Karpas-422 (cell line): ENCODE measurements at regions not wholly inside any gene's neighbourhood (a gene's known extent, or its start where the extent isn't known, plus 50 kb on each side); places are given as distances from the start of the nearest gene placed in this dataset.
"Not testable (repeated sequence)": the region's sequence is repeated elsewhere in the genome, so short reads cannot be mapped to it uniquely, and the experiment has no call there.

ENCODE experiments used
- DNase-seq: peaks from one replicate; pipeline ENCODE4 v3.0.0-alpha.2; 2015
- H2AFZ ChIP-seq: fragments of 200-600 bp; sonication (generic); 2 replicates; pipeline ENCODE4 v1.6.1; 2014; ENCODE audit warnings: antibody characterized with exemption, low read length, mixed read lengths
- H3K27ac ChIP-seq: fragments of 200-600 bp; sonication (generic); 2 replicates; pipeline ENCODE4 v1.5.1; 2014; ENCODE audit warnings: mild to moderate bottlenecking, low read length, moderate library complexity
- H3K27me3 ChIP-seq: fragments of 200-600 bp; sonication (generic); 2 replicates; pipeline ENCODE4 v1.6.1; 2014; ENCODE audit warnings: low read length, mixed read lengths
- H3K36me3 ChIP-seq: fragments of 200-600 bp; sonication (generic); 2 replicates; pipeline ENCODE4 v1.6.1; 2014; ENCODE audit warnings: low read length, mixed read lengths; ENCODE audit not compliant: insufficient read depth
- H3K4me1 ChIP-seq: fragments of 200-600 bp; sonication (generic); 2 replicates; pipeline ENCODE4 v1.6.1; 2014; ENCODE audit warnings: mild to moderate bottlenecking, low read length, mixed read lengths
- H3K4me2 ChIP-seq: fragments of 200-600 bp; sonication (generic); 2 replicates; pipeline ENCODE4 v1.6.1; 2014; ENCODE audit warnings: low read length, low read depth, mild to moderate bottlenecking; ENCODE audit not compliant: poor library complexity, severe bottlenecking
- H3K4me3 ChIP-seq: fragments of 200-600 bp; sonication (generic); 2 replicates; pipeline ENCODE4 v1.5.1; 2014; ENCODE audit warnings: mild to moderate bottlenecking, antibody characterized with exemption, low read length, mixed read lengths
- H3K79me2 ChIP-seq: fragments of 200-600 bp; sonication (generic); 2 replicates; pipeline ENCODE4 v1.6.1; 2014; ENCODE audit warnings: mild to moderate bottlenecking, low read length, mixed read lengths
- H3K9ac ChIP-seq: fragments of 200-600 bp; sonication (generic); 2 replicates; pipeline ENCODE4 v1.6.0; 2014; ENCODE audit warnings: low read length
- H3K9me2 ChIP-seq: fragments of 200-600 bp; sonication (generic), shearing (Covaris generic); replicated peaks from 2 replicates; pipeline ENCODE4 v1.6.0; 2014; ENCODE audit warnings: mild to moderate bottlenecking, low read length, moderate library complexity; ENCODE audit not compliant: insufficient read depth
- H3K9me3 ChIP-seq: fragments of 300-700, 200-600 bp; sonication (generic); 2 replicates; pipeline ENCODE4 v1.6.1; 2014; ENCODE audit warnings: low read length, mixed read lengths
- H4K20me1 ChIP-seq: fragments of 200-600 bp; sonication (generic); 2 replicates; pipeline ENCODE4 v1.6.1; 2014; ENCODE audit warnings: mild to moderate bottlenecking, antibody characterized with exemption, low read length, low read depth; ENCODE audit not compliant: insufficient read depth

- DNase-seq, result peak; percentile 42
- H3K36me3 ChIP-seq, result peaks cover 12% of the 10 kb centered on the region
- no peaks in the 10 kb centered on the region for H3K27me3 ChIP-seq
- H3K4me3 ChIP-seq, result no peak overlapping the region
- peaks cover 51% of the 10 kb centered on the region for H3K4me1 ChIP-seq
- no peaks in the 10 kb centered on the region for H4K20me1 ChIP-seq
- peak overlapping the region; percentile 3; the same call in 1 of the 2 replicates for H2AFZ ChIP-seq
- H3K9me2 ChIP-seq, result no peaks in the 10 kb centered on the region
- H3K79me2 ChIP-seq, result peaks cover 8% of the 10 kb centered on the region
- peak overlapping the region; percentile 39 for H3K9ac ChIP-seq
- H3K27ac ChIP-seq, result peak overlapping the region; percentile 92
- no peaks in the 10 kb centered on the region for H3K9me3 ChIP-seq
- peak overlapping the region; percentile 68 for H3K4me2 ChIP-seq
These were observed 140.7 kb upstream of the RFC3 start for GRCh38 chr13:33677215-33677614.

GRCh38 chr13:33678084-33678483 lies 139.9 kb upstream of the RFC3 start:
- Histone ChIP-seq H2AFZ (no peak overlapping the region), H3K9me2 (no peaks in the 10 kb centered on the region), H3K27me3 (no peaks in the 10 kb centered on the region), H3K4me3 (no peak overlapping the region), H3K4me2 (peak overlapping the region; percentile 68), H4K20me1 (no peaks in the 10 kb centered on the region), H3K27ac (peak overlapping the region; percentile 92), H3K4me1 (peaks cover 51% of the 10 kb centered on the region), H3K9ac (peak overlapping the region; percentile 66), H3K79me2 (peaks cover 8% of the 10 kb centered on the region), H3K9me3 (no peaks in the 10 kb centered on the region), H3K36me3 (peaks cover 12% of the 10 kb centered on the region)
- DNase-seq, result peak; percentile 82

- H3K4me3 ChIP-seq, result peak overlapping the region; percentile 49
- peaks cover 51% of the 10 kb centered on the region for H3K4me1 ChIP-seq
- H4K20me1 ChIP-seq, result no peaks in the 10 kb centered on the region
- H3K4me2 ChIP-seq, result peak overlapping the region; percentile 68
- H2AFZ ChIP-seq, result peak overlapping the region; percentile 41
- peaks cover 8% of the 10 kb centered on the region for H3K79me2 ChIP-seq
- peaks cover 12% of the 10 kb centered on the region for H3K36me3 ChIP-seq
- H3K27ac ChIP-seq, result peak overlapping the region; percentile 92
- no peaks in the 10 kb centered on the region for H3K9me3 ChIP-seq
- peak overlapping the region; percentile 66 for H3K9ac ChIP-seq
- no peaks in the 10 kb centered on the region for H3K27me3 ChIP-seq
- DNase-seq, result peak; percentile 91
- no peaks in the 10 kb centered on the region for H3K9me2 ChIP-seq
These were observed 138.9 kb upstream of the RFC3 start for GRCh38 chr13:33678906-33679657.

- Histone ChIP-seq H3K4me3 (peak overlapping the region; percentile 49), H3K9me2 (no peaks in the 10 kb centered on the region), H4K20me1 (no peaks in the 10 kb centered on the region), H3K4me2 (peak overlapping the region; percentile 68), H3K4me1 (peaks cover 51% of the 10 kb centered on the region), H3K9me3 (no peaks in the 10 kb centered on the region), H3K27me3 (no peaks in the 10 kb centered on the region), H2AFZ (peak overlapping the region; percentile 41), H3K9ac (peak overlapping the region; percentile 66), H3K27ac (peak overlapping the region; percentile 92), H3K79me2 (peaks cover 8% of the 10 kb centered on the region), H3K36me3 (peaks cover 12% of the 10 kb centered on the region)
- peak; percentile 45 for DNase-seq
These were observed 138.3 kb upstream of the RFC3 start for GRCh38 chr13:33679658-33680012.

GRCh38 chr13:33682020-33682564 lies 135.9 kb upstream of the RFC3 start:
- H3K4me2 ChIP-seq, result no peak overlapping the region
- H3K4me1 ChIP-seq, result peaks cover 32% of the 10 kb centered on the region
- no peak overlapping the region for H3K9ac ChIP-seq
- H3K9me2 ChIP-seq, result no peaks in the 10 kb centered on the region
- no peaks in the 10 kb centered on the region for H3K9me3 ChIP-seq
- no peaks in the 10 kb centered on the region for H4K20me1 ChIP-seq
- no peak overlapping the region for H3K4me3 ChIP-seq
- peaks cover 8% of the 10 kb centered on the region for H3K79me2 ChIP-seq
- H3K27me3 ChIP-seq, result no peaks in the 10 kb centered on the region
- no peak overlapping the region for H3K27ac ChIP-seq
- H3K36me3 ChIP-seq, result peaks cover 12% of the 10 kb centered on the region
- DNase-seq, result no peak
- no peak overlapping the region for H2AFZ ChIP-seq

GRCh38 chr13:33682646-33683045 lies 135.3 kb upstream of the RFC3 start:
- not testable (repeated sequence) for H3K4me3 ChIP-seq, H3K9me3 ChIP-seq, H3K9me2 ChIP-seq, H3K4me2 ChIP-seq, H3K27ac ChIP-seq, H3K9ac ChIP-seq, H3K79me2 ChIP-seq, H2AFZ ChIP-seq, H3K27me3 ChIP-seq, DNase-seq, H4K20me1 ChIP-seq
- Histone ChIP-seq H3K4me1 (peaks cover 26% of the 10 kb centered on the region), H3K36me3 (peaks cover 12% of the 10 kb centered on the region)

GRCh38 chr13:33683376-33683775 lies 134.6 kb upstream of the RFC3 start:
- Histone ChIP-seq H3K9me3 (no peaks in the 10 kb centered on the region), H3K27ac (no peak overlapping the region), H2AFZ (no peak overlapping the region), H3K27me3 (no peaks in the 10 kb centered on the region), H3K4me3 (no peak overlapping the region), H3K4me1 (peaks cover 19% of the 10 kb centered on the region), H4K20me1 (no peaks in the 10 kb centered on the region), H3K79me2 (peaks cover 8% of the 10 kb centered on the region), H3K4me2 (no peak overlapping the region), H3K36me3 (peaks cover 12% of the 10 kb centered on the region), H3K9me2 (no peaks in the 10 kb centered on the region), H3K9ac (no peak overlapping the region)
- no peak for DNase-seq

- no peak overlapping the region for H3K27ac ChIP-seq
These were observed 133.1 kb upstream of the RFC3 start for GRCh38 chr13:33684874-33685273.

More at GRCh38 chr13:33684874-33685273, 133.1 kb upstream of the RFC3 start:
- no peak overlapping the region for H3K9ac ChIP-seq
- no peak overlapping the region for H2AFZ ChIP-seq
- no peaks in the 10 kb centered on the region for H3K9me2 ChIP-seq
- no peaks in the 10 kb centered on the region for H3K27me3 ChIP-seq
- H3K9me3 ChIP-seq, result no peaks in the 10 kb centered on the region
- DNase-seq, result no peak
- H4K20me1 ChIP-seq, result no peaks in the 10 kb centered on the region
- no peak overlapping the region for H3K4me3 ChIP-seq
- no peak overlapping the region for H3K4me2 ChIP-seq
- peaks cover 8% of the 10 kb centered on the region for H3K79me2 ChIP-seq
- H3K4me1 ChIP-seq, result peaks cover 4% of the 10 kb centered on the region
- H3K36me3 ChIP-seq, result peaks cover 12% of the 10 kb centered on the region
